Anterior cingulate cortex (tissue), 58 donors: ENCODE measurements at regions not wholly inside any gene's neighbourhood (a gene's known extent, or its start where the extent isn't known, plus 50 kb on each side); places are given as distances from the start of the nearest gene placed in this dataset.

ENCODE experiments used
- DNase-seq, 58 donors: peaks; one replicate each; lab custom pipeline; 2025; lab: John Stamatoyannopoulos, UW

- peak in 38 of 58 donors; percentile 14 to 75 (median 38) for DNase-seq
Measured at GRCh38 chr7:142323706-142324105, 65.8 kb upstream of the PRSS58 start.

GRCh38 chr7:142321391-142321790 is 63.5 kb upstream of the PRSS58 start:
- DNase-seq = no peak

- DNase-seq = no peak
Measured at GRCh38 chr7:142320883-142321282, 63.0 kb upstream of the PRSS58 start.

GRCh38 chr7:142319970-142320369 is 62.1 kb upstream of the PRSS58 start:
- DNase-seq = peak in 3 of 58 donors; percentile 12 to 27 (median 17)

- DNase-seq = no peak
Measured at GRCh38 chr7:142314281-142314680, 56.4 kb upstream of the PRSS58 start.

GRCh38 chr7:142313528-142313927 is 55.7 kb upstream of the PRSS58 start:
- no peak for DNase-seq

- no peak for DNase-seq
Measured at GRCh38 chr7:142311876-142312275, 54.0 kb upstream of the PRSS58 start.

GRCh38 chr7:142308918-142309317 is 51.1 kb upstream of the PRSS58 start:
- DNase-seq = no peak

- no peak for DNase-seq
Measured at GRCh38 chr7:142308326-142308725, 50.5 kb upstream of the PRSS58 start.
